ENCODE measurements at regions not wholly inside any gene's neighbourhood (a gene's known extent, or its start where the extent isn't known, plus 50 kb on each side); places are given as distances from the start of the nearest gene placed in this dataset.

GRCh38 chr17:34503528-34504195, 75.7 kb upstream of the TMEM132E start:
- H3K36me3 ChIP-seq (ENCODE audit: control insufficient read depth, insufficient read depth, low read length): no peaks in the 10 kb centered on the region
- H3K27ac ChIP-seq (ENCODE audit: insufficient read depth, low read length): no peak overlapping the region
- DNase-seq (ENCODE audit: low read depth in 2 of 2): no peak
- H3K4me1 ChIP-seq (ENCODE audit: control insufficient read depth, extremely low read depth, insufficient read depth, low read length): no peaks in the 10 kb centered on the region
- no peak overlapping the region for H3K4me2 ChIP-seq (ENCODE audit: extremely low read depth, insufficient read depth, low read length)
- H3K27me3 ChIP-seq (ENCODE audit: control insufficient read depth, insufficient read depth, low read length): no peaks in the 10 kb centered on the region
- H3K4me3 ChIP-seq (replicated peaks in 1 of 4; ENCODE audit: control extremely low read depth in 1 of 4, insufficient read depth in 1 of 4, low read depth in 3 of 4, low read length in 4 of 4): no peak overlapping the region
- no peaks in the 10 kb centered on the region for H4K20me1 ChIP-seq (ENCODE audit: control insufficient read depth, extremely low read depth, insufficient read depth, low read length)
- H3K9me3 ChIP-seq (ENCODE audit: control insufficient read depth, insufficient read depth, low read depth, low read length): no peaks in the 10 kb centered on the region
- TF ChIP-seq CTCF (conservative IDR thresholded peaks at IDR 0.05 in 1 of 2, IDR thresholded peaks at IDR 0.05 in 1 of 2; ENCODE audit: low read depth in 1 of 2, low read length in 2 of 2) (no peak), EZH2 (IDR thresholded peaks at IDR 0.05; ENCODE audit: low read length, missing control alignments) (no peak)
- H3K9ac ChIP-seq (ENCODE audit: insufficient read depth, low read length): no peak overlapping the region
- no peak overlapping the region for H2AFZ ChIP-seq (ENCODE audit: low read length)
- no peaks in the 10 kb centered on the region for H3K79me2 ChIP-seq (ENCODE audit: control insufficient read depth, insufficient read depth, low read length)

DNA sequence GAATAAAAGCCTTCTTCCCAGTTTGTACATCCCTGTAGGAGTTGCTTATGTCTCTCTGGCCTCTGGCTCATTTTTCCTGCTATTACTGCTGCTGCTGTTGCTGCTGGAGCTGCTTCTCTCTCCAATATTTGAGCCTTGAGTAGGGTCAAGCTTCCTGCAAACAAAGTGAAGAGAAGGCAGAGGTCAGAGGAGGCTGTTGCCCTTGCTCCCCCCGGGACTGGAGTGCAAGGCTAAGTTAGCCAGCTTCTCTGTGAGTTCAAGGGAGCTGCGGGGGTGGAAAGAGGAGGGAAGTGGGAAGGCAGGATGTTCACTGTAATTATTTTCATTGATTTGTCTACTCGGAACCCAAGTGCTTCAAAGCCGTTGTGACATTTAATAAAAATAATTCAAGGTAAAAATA, 77.0 kb upstream of the TMEM132E start:
- Histone ChIP-seq H2AFZ (ENCODE audit: low read length) (no peak overlapping the region), H3K27me3 (ENCODE audit: control insufficient read depth, insufficient read depth, low read length) (no peaks in the 10 kb centered on the region), H3K4me2 (ENCODE audit: extremely low read depth, insufficient read depth, low read length) (no peak overlapping the region), H3K27ac (ENCODE audit: insufficient read depth, low read length) (no peak overlapping the region), H3K4me3 (replicated peaks in 1 of 4; ENCODE audit: control extremely low read depth in 1 of 4, insufficient read depth in 1 of 4, low read depth in 3 of 4, low read length in 4 of 4) (no peak overlapping the region), H3K36me3 (ENCODE audit: control insufficient read depth, insufficient read depth, low read length) (no peaks in the 10 kb centered on the region), H3K79me2 (ENCODE audit: control insufficient read depth, insufficient read depth, low read length) (no peaks in the 10 kb centered on the region), H3K9me3 (ENCODE audit: control insufficient read depth, insufficient read depth, low read depth, low read length) (no peaks in the 10 kb centered on the region), H3K4me1 (ENCODE audit: control insufficient read depth, extremely low read depth, insufficient read depth, low read length) (no peaks in the 10 kb centered on the region), H4K20me1 (ENCODE audit: control insufficient read depth, extremely low read depth, insufficient read depth, low read length) (no peaks in the 10 kb centered on the region), H3K9ac (ENCODE audit: insufficient read depth, low read length) (no peak overlapping the region)
- TF ChIP-seq EZH2 (IDR thresholded peaks at IDR 0.05; ENCODE audit: low read length, missing control alignments) (no peak), CTCF (conservative IDR thresholded peaks at IDR 0.05 in 1 of 2, IDR thresholded peaks at IDR 0.05 in 1 of 2; ENCODE audit: low read depth in 1 of 2, low read length in 2 of 2) (no peak)
- no peak for DNase-seq (ENCODE audit: low read depth in 2 of 2)

GRCh38 chr17:34499576-34499975, 79.8 kb upstream of the TMEM132E start:
- Histone ChIP-seq H3K27ac (ENCODE audit: insufficient read depth, low read length) (no peak overlapping the region), H3K79me2 (ENCODE audit: control insufficient read depth, insufficient read depth, low read length) (no peaks in the 10 kb centered on the region), H2AFZ (ENCODE audit: low read length) (no peak overlapping the region), H3K4me2 (ENCODE audit: extremely low read depth, insufficient read depth, low read length) (no peak overlapping the region), H3K36me3 (ENCODE audit: control insufficient read depth, insufficient read depth, low read length) (no peaks in the 10 kb centered on the region), H3K4me3 (replicated peaks in 1 of 4; ENCODE audit: control extremely low read depth in 1 of 4, insufficient read depth in 1 of 4, low read depth in 3 of 4, low read length in 4 of 4) (no peak overlapping the region), H3K4me1 (ENCODE audit: control insufficient read depth, extremely low read depth, insufficient read depth, low read length) (no peaks in the 10 kb centered on the region), H4K20me1 (ENCODE audit: control insufficient read depth, extremely low read depth, insufficient read depth, low read length) (no peaks in the 10 kb centered on the region), H3K9ac (ENCODE audit: insufficient read depth, low read length) (no peak overlapping the region), H3K27me3 (ENCODE audit: control insufficient read depth, insufficient read depth, low read length) (no peaks in the 10 kb centered on the region), H3K9me3 (ENCODE audit: control insufficient read depth, insufficient read depth, low read depth, low read length) (no peaks in the 10 kb centered on the region)
- peak; percentile 9 to 13 for DNase-seq (ENCODE audit: low read depth in 2 of 2)
- TF ChIP-seq EZH2 (IDR thresholded peaks at IDR 0.05; ENCODE audit: low read length, missing control alignments) (no peak), CTCF (conservative IDR thresholded peaks at IDR 0.05 in 1 of 2, IDR thresholded peaks at IDR 0.05 in 1 of 2; ENCODE audit: low read depth in 1 of 2, low read length in 2 of 2) (no peak)

Measured in fibroblast of lung (primary cell).